HEK293T (cell line): ENCODE measurements at regions not wholly inside any gene's neighbourhood (a gene's known extent, or its start where the extent isn't known, plus 50 kb on each side); places are given as distances from the start of the nearest gene placed in this dataset.
"Not testable (repeated sequence)": the region's sequence is repeated elsewhere in the genome, so short reads cannot be mapped to it uniquely, and the experiment has no call there.

ENCODE experiments used
- CTCF ChIA-PET: fragments of 350-600 bp; formaldehyde crosslinking; extraction: SDS; loops from one replicate; lab custom pipeline; 2021; ENCODE audit warnings: antibody characterized with exemption, inconsistent platforms; lab: Yijun Ruan, JAX
- POLR2A ChIA-PET: fragments of 350-600 bp; formaldehyde crosslinking; extraction: SDS; loops from one replicate; lab custom pipeline; 2020; ENCODE audit warnings: antibody characterized with exemption, inconsistent platforms; lab: Yijun Ruan, JAX
- DNase-seq: peaks from one replicate; pipeline ENCODE4 v3.0.0; 2012; ENCODE audit warnings: mixed read lengths; ENCODE audit errors: extremely low spot score
- ARNT ChIP-seq: fragments of 450-650 bp; IDR thresholded peaks from 2 replicates; pipeline ENCODE4 v1.6.1; 2017; ENCODE audit warnings: mild to moderate bottlenecking
- BHLHE40 ChIP-seq: fragments of 450-650 bp; IDR thresholded peaks from 2 replicates; pipeline ENCODE4 v1.6.1; 2016; ENCODE audit warnings: mild to moderate bottlenecking, moderate library complexity, borderline replicate concordance
- CTBP1 ChIP-seq: fragments of 450-650 bp; IDR thresholded peaks from 2 replicates; pipeline ENCODE4 v1.6.1; 2016; ENCODE audit warnings: borderline replicate concordance
- ELF4 ChIP-seq: fragments of 450-650 bp; IDR thresholded peaks from 2 replicates; pipeline ENCODE4 v1.6.1; 2017; ENCODE audit warnings: antibody characterized with exemption
- FOXA1 ChIP-seq: fragments of 450-650 bp; IDR thresholded peaks from 2 replicates; pipeline ENCODE4 v1.6.1; 2016; ENCODE audit warnings: mild to moderate bottlenecking
- FOXK2 ChIP-seq: fragments of 450-650 bp; IDR thresholded peaks from 2 replicates; pipeline ENCODE4 v1.6.1; 2016; ENCODE audit warnings: mild to moderate bottlenecking
- FOXM1 ChIP-seq: fragments of 450-650 bp; IDR thresholded peaks from 2 replicates; pipeline ENCODE4 v1.6.1; 2017; ENCODE audit warnings: mild to moderate bottlenecking, borderline replicate concordance
- HDGF ChIP-seq: fragments of 450-650 bp; IDR thresholded peaks from 2 replicates; pipeline ENCODE4 v1.6.1; 2017; ENCODE audit warnings: antibody characterized with exemption, borderline replicate concordance
- L3MBTL2 ChIP-seq: fragments of 450-650 bp; conservative IDR thresholded peaks from 2 replicates; pipeline ENCODE4 v1.6.1; 2016; ENCODE audit warnings: mild to moderate bottlenecking
- LEF1 ChIP-seq: fragments of 450-650 bp; IDR thresholded peaks from 2 replicates; pipeline ENCODE4 v1.6.1; 2017; ENCODE audit warnings: mild to moderate bottlenecking, borderline replicate concordance
- NFRKB ChIP-seq: fragments of 450-650 bp; IDR thresholded peaks from 2 replicates; pipeline ENCODE4 v1.6.1; 2016; ENCODE audit warnings: mild to moderate bottlenecking, moderate library complexity
- PKNOX1 ChIP-seq: fragments of 450-650 bp; IDR thresholded peaks from 2 replicates; pipeline ENCODE4 v1.6.1; 2016
- SP1 ChIP-seq: fragments of 450-650 bp; IDR thresholded peaks from 2 replicates; pipeline ENCODE4 v1.6.1; 2017
- SUZ12 ChIP-seq: fragments of 450-650 bp; IDR thresholded peaks from 2 replicates; pipeline ENCODE4 v1.6.1; 2016; ENCODE audit warnings: mild to moderate bottlenecking
- TARDBP ChIP-seq: fragments of 450-650 bp; IDR thresholded peaks from 2 replicates; pipeline ENCODE4 v1.6.1; 2016
- ZNF384 ChIP-seq: fragments of 450-650 bp; IDR thresholded peaks from 2 replicates; pipeline ENCODE4 v1.6.1; 2016

GRCh38 chr5:114726131-114726530, 364.3 kb downstream of the KCNN2 start:
- TF ChIP-seq NFRKB: no peak
- TF ChIP-seq SP1: no peak
- no peak for TF ChIP-seq FOXM1
- no peak for TF ChIP-seq CTBP1
- no peak for TF ChIP-seq L3MBTL2
- TF ChIP-seq FOXK2: no peak
- no peak for TF ChIP-seq TARDBP
- TF ChIP-seq FOXA1: no peak
- TF ChIP-seq ARNT: no peak
- ChIA-PET CTCF (no interaction called here), POLR2A (no interaction called here)
- no peak for DNase-seq

- DNase-seq: no peak
- TF ChIP-seq FOXK2: no peak
- TF ChIP-seq HDGF: no peak
- TF ChIP-seq L3MBTL2: no peak
- TF ChIP-seq FOXA1: no peak
- TF ChIP-seq ELF4: no peak
- TF ChIP-seq TARDBP: no peak
- no peak for TF ChIP-seq SP1
- no peak for TF ChIP-seq SUZ12
- TF ChIP-seq FOXM1: no peak
- no peak for TF ChIP-seq CTBP1
- no peak for TF ChIP-seq PKNOX1
- no peak for TF ChIP-seq NFRKB
- TF ChIP-seq ZNF384: no peak
- TF ChIP-seq BHLHE40: no peak
- TF ChIP-seq LEF1: no peak
- TF ChIP-seq ARNT: no peak
- ChIA-PET CTCF (no interaction called here), POLR2A (no interaction called here)
Measured at GRCh38 chr5:114719268-114719667, 357.4 kb downstream of the KCNN2 start.

- DNase-seq: no peak
- CTCF ChIA-PET: no interaction called here
- TF ChIP-seq BHLHE40: no peak
- TF ChIP-seq FOXK2: no peak
- TF ChIP-seq FOXM1: no peak
- no peak for TF ChIP-seq CTBP1
- no peak for TF ChIP-seq ELF4
- no peak for TF ChIP-seq SP1
- TF ChIP-seq ARNT: no peak
- TF ChIP-seq ZNF384: no peak
- no peak for TF ChIP-seq NFRKB
- TF ChIP-seq TARDBP: no peak
- TF ChIP-seq LEF1: no peak
- TF ChIP-seq L3MBTL2: no peak
- POLR2A ChIA-PET: no interaction called here
Measured at GRCh38 chr5:114716955-114717354, 355.1 kb downstream of the KCNN2 start.

GRCh38 chr5:114704225-114704893, 342.5 kb downstream of the KCNN2 start:
- DNase-seq, POLR2A ChIA-PET, CTCF ChIA-PET: not testable (repeated sequence)

GRCh38 chr5:114702731-114703130, 340.9 kb downstream of the KCNN2 start:
- POLR2A ChIA-PET: no interaction called here
- CTCF ChIA-PET: no interaction called here
- TF ChIP-seq CTBP1 (no peak), L3MBTL2 (no peak), SP1 (no peak), FOXA1 (no peak), LEF1 (no peak), BHLHE40 (no peak), ARNT (no peak), HDGF (no peak), FOXK2 (no peak), SUZ12 (no peak), NFRKB (no peak), FOXM1 (no peak), PKNOX1 (no peak), ELF4 (no peak), TARDBP (no peak), ZNF384 (no peak)
- DNase-seq: no peak

- POLR2A ChIA-PET: no interaction called here
- DNase-seq: no peak
- CTCF ChIA-PET: no interaction called here
- TF ChIP-seq FOXA1: no peak
- TF ChIP-seq LEF1: no peak
- TF ChIP-seq ARNT: no peak
- TF ChIP-seq TARDBP: no peak
- no peak for TF ChIP-seq HDGF
- TF ChIP-seq CTBP1: no peak
- no peak for TF ChIP-seq L3MBTL2
- no peak for TF ChIP-seq FOXK2
- no peak for TF ChIP-seq FOXM1
- TF ChIP-seq ELF4: no peak
- no peak for TF ChIP-seq PKNOX1
- TF ChIP-seq NFRKB: no peak
- no peak for TF ChIP-seq SP1
- TF ChIP-seq BHLHE40: no peak
- no peak for TF ChIP-seq ZNF384
- no peak for TF ChIP-seq SUZ12
Measured at GRCh38 chr5:114702136-114702535, 340.3 kb downstream of the KCNN2 start.
